HEK293T (cell line): ENCODE measurements at regions not wholly inside any gene's neighbourhood (a gene's known extent, or its start where the extent isn't known, plus 50 kb on each side); places are given as distances from the start of the nearest gene placed in this dataset.

Experiments
- FOXK2 ChIP-seq: fragments of 450-650 bp; IDR thresholded peaks from 2 replicates; pipeline ENCODE4 v1.6.1; 2016; ENCODE audit warnings: mild to moderate bottlenecking
- LEF1 ChIP-seq: fragments of 450-650 bp; IDR thresholded peaks from 2 replicates; pipeline ENCODE4 v1.6.1; 2017; ENCODE audit warnings: mild to moderate bottlenecking, borderline replicate concordance
- NFRKB ChIP-seq: fragments of 450-650 bp; IDR thresholded peaks from 2 replicates; pipeline ENCODE4 v1.6.1; 2016; ENCODE audit warnings: mild to moderate bottlenecking, moderate library complexity
- TARDBP ChIP-seq: fragments of 450-650 bp; IDR thresholded peaks from 2 replicates; pipeline ENCODE4 v1.6.1; 2016
- ZNF384 ChIP-seq: fragments of 450-650 bp; IDR thresholded peaks from 2 replicates; pipeline ENCODE4 v1.6.1; 2016

- TF ChIP-seq FOXK2 (no peak), NFRKB (no peak), LEF1 (no peak), TARDBP (no peak), ZNF384 (no peak)
These were observed 149.6 kb downstream of the LINC00237 start for GRCh38 chr20:20956513-20956931.
